ENCODE measurements at regions not wholly inside any gene's neighbourhood (a gene's known extent, or its start where the extent isn't known, plus 50 kb on each side); places are given as distances from the start of the nearest gene placed in this dataset.

- 67 to 81% methylated on average over 5 of the region's 5 CpGs for WGBS, 2 donors
- H3K4me3 ChIP-seq = no peak overlapping the region
- H3K4me1 ChIP-seq = no peaks in the 10 kb centered on the region
- H3K9me3 ChIP-seq = no peaks in the 10 kb centered on the region
- TF ChIP-seq CTCF (IDR thresholded peaks at IDR 0.05) = no peak
- no peaks in the 10 kb centered on the region for H3K36me3 ChIP-seq
- ATAC-seq (no peak), DNase-seq (no peak), FAIRE-seq (no peak)
- intact Hi-C loops (cut with DNase I) = no loop called here
- H3K27ac ChIP-seq = no peak overlapping the region
- H3K27me3 ChIP-seq = no peaks in the 10 kb centered on the region
Measured at GRCh38 chr4:23392860-23393458, 496.9 kb downstream of the PPARGC1A start.

GRCh38 chr4:23390246-23390645, 499.6 kb downstream of the PPARGC1A start:
- H3K27ac ChIP-seq = no peak overlapping the region
- no peak for DNase-seq
- no peak for TF ChIP-seq CTCF (IDR thresholded peaks at IDR 0.05)
- ATAC-seq = no peak
- no peaks in the 10 kb centered on the region for H3K27me3 ChIP-seq
- H3K36me3 ChIP-seq = no peaks in the 10 kb centered on the region
- H3K9me3 ChIP-seq = no peaks in the 10 kb centered on the region
- no peak for FAIRE-seq
- H3K4me3 ChIP-seq = no peak overlapping the region
- WGBS, 2 donors = 59 to 81% methylated on average over 3 of the region's 3 CpGs
- intact Hi-C loops (cut with DNase I) = no loop called here
- no peaks in the 10 kb centered on the region for H3K4me1 ChIP-seq

GRCh38 chr4:23388699-23389395, 501.0 kb downstream of the PPARGC1A start:
- FAIRE-seq (no peak), DNase-seq (no peak), ATAC-seq (no peak)
- TF ChIP-seq CTCF (IDR thresholded peaks at IDR 0.05) = no peak
- Histone ChIP-seq H3K9me3 (no peaks in the 10 kb centered on the region), H3K4me1 (no peaks in the 10 kb centered on the region), H3K27ac (no peak overlapping the region), H3K27me3 (no peaks in the 10 kb centered on the region), H3K4me3 (no peak overlapping the region), H3K36me3 (no peaks in the 10 kb centered on the region)
- WGBS, 2 donors = 24 to 39% methylated on average over 2 of the region's 2 CpGs
- intact Hi-C loops (cut with DNase I) = no loop called here

- FAIRE-seq = no peak
- Histone ChIP-seq H3K4me1 (no peaks in the 10 kb centered on the region), H3K27me3 (no peaks in the 10 kb centered on the region), H3K27ac (no peak overlapping the region), H3K36me3 (no peaks in the 10 kb centered on the region), H3K4me3 (no peak overlapping the region), H3K9me3 (no peaks in the 10 kb centered on the region)
- no peak for ATAC-seq
- 71 to 85% methylated on average over 6 of the region's 6 CpGs for WGBS, 2 donors
- no peak for DNase-seq
- intact Hi-C loops (cut with DNase I) = no loop called here
- TF ChIP-seq CTCF (IDR thresholded peaks at IDR 0.05) = no peak
Measured at GRCh38 chr4:23388255-23388654, 501.6 kb downstream of the PPARGC1A start.

GRCh38 chr4:23384741-23385140, 505.1 kb downstream of the PPARGC1A start:
- H3K4me1 ChIP-seq = no peaks in the 10 kb centered on the region
- TF ChIP-seq CTCF (IDR thresholded peaks at IDR 0.05) = no peak
- no peak overlapping the region for H3K4me3 ChIP-seq
- no peaks in the 10 kb centered on the region for H3K27me3 ChIP-seq
- H3K36me3 ChIP-seq = no peaks in the 10 kb centered on the region
- FAIRE-seq (no peak), DNase-seq (no peak), ATAC-seq (no peak)
- intact Hi-C loops (cut with DNase I) = no loop called here
- no peak overlapping the region for H3K27ac ChIP-seq
- WGBS, 2 donors = 85 to 88% methylated on average over 2 of the region's 2 CpGs
- no peaks in the 10 kb centered on the region for H3K9me3 ChIP-seq

Data from pancreas (tissue), 10 donors.